Esophagus muscularis mucosa (tissue), 2 donors: ENCODE measurements at regions not wholly inside any gene's neighbourhood (a gene's known extent, or its start where the extent isn't known, plus 50 kb on each side); places are given as distances from the start of the nearest gene placed in this dataset.

Experiments
- POLR2A ChIP-seq: fragments of 450-650 bp; IDR thresholded peaks from one replicate; pipeline ENCODE4 v1.6.1; 2017; ENCODE audit warnings: antibody characterized with exemption, moderate library complexity, mild to moderate bottlenecking, low read depth
- POLR2AphosphoS5 ChIP-seq, 2 donors: sonication (generic); formaldehyde crosslinking; IDR thresholded peaks; one replicate each; pipeline ENCODE4 v1.6.1; 2017; ENCODE audit warnings: antibody characterized with exemption in 2 of 2

DNA sequence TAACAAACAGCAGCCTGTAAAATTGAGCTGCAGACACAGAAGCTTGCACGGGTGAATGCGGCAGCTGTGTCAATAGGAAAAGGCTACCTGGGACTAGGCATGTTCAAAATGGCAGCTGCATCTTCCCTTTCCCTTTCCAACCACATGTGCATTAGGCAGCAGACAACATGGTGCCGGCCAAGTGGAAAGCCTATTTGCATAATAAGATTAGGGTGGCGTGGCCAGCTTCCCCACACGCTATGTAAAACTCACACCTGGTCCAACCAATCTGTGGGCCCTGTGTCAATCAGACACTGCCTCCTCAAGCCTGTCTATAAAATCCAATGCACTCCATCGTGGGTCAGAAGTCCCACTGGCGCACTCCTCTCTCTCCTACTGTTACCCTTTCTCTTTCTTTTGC lies 61.0 kb upstream of the RBBP6 start:
- TF ChIP-seq POLR2A: no peak
- no peak for TF ChIP-seq POLR2AphosphoS5 (IDR thresholded peaks at IDR 0.05)
